GM12878 (cell line): ENCODE measurements at regions not wholly inside any gene's neighbourhood (a gene's known extent, or its start where the extent isn't known, plus 50 kb on each side); places are given as distances from the start of the nearest gene placed in this dataset.

ENCODE experiments used
- BCLAF1 ChIP-seq: fragments of 450-650 bp; IDR thresholded peaks from 2 replicates; pipeline ENCODE4 v1.6.1; 2017; ENCODE audit warnings: antibody characterized with exemption, mild to moderate bottlenecking, moderate library complexity
- CTCF ChIP-seq, 3 experiments: IDR thresholded peaks in 2 of 3; conservative IDR thresholded peaks in 1 of 3; 2 replicates each; pipeline ENCODE4 v1.5.1; 2011; ENCODE audit warnings: low read depth in 3 of 3, low read length in 3 of 3, mild to moderate bottlenecking in 3 of 3, control low read depth in 2 of 3, moderate library complexity in 2 of 3, inconsistent platforms in 1 of 3, mixed read lengths in 1 of 3; ENCODE audit not compliant: control insufficient read depth in 2 of 3, insufficient read depth in 1 of 3; ENCODE audit errors: extremely low read depth in 1 of 3
- MYC ChIP-seq: IDR thresholded peaks from 2 replicates; pipeline ENCODE4 v1.6.1; 2011; ENCODE audit warnings: mild to moderate bottlenecking, low read length, moderate library complexity, inconsistent platforms; ENCODE audit not compliant: insufficient read depth, insufficient replicate concordance, insufficient read length, severe bottlenecking
- POLR2A ChIP-seq: IDR thresholded peaks from 2 replicates; pipeline ENCODE4 v1.6.1; 2011; ENCODE audit warnings: low read depth, mild to moderate bottlenecking, low read length
- RBBP5 ChIP-seq: fragments of 200-600 bp; sonication (generic); conservative IDR thresholded peaks from 2 replicates; pipeline ENCODE4 v1.6.1; 2016
- SP1 ChIP-seq: IDR thresholded peaks from one replicate; pipeline ENCODE4 v1.6.1; 2011; ENCODE audit warnings: low read depth, low read length

- TF ChIP-seq RBBP5 (no peak), CTCF (IDR thresholded peaks at IDR 0.05 in 2 of 3, conservative IDR thresholded peaks at IDR 0.05 in 1 of 3; ENCODE audit: control insufficient read depth in 2 of 3, extremely low read depth in 1 of 3, insufficient read depth in 1 of 3, low read depth in 3 of 3, low read length in 3 of 3) (no peak), POLR2A (no peak), SP1 (no peak), BCLAF1 (no peak), MYC (no peak)
Observed at GRCh38 chr4:38383646-38384121, 280.3 kb upstream of the KLF3 start.
